ENCODE measurements at regions not wholly inside any gene's neighbourhood (a gene's known extent, or its start where the extent isn't known, plus 50 kb on each side); places are given as distances from the start of the nearest gene placed in this dataset. TPM values are rescaled to one million over a fixed set of nuclear protein-coding genes. Genes with fewer than 3 reads are reported as not detected.

GRCh38 chr4:124536946-124537345 is 175.6 kb downstream of the ANKRD50 start:
- no peak for DNase-seq

- DNase-seq, result no peak
These were observed 174.6 kb downstream of the ANKRD50 start for GRCh38 chr4:124537971-124538370.

DNA sequence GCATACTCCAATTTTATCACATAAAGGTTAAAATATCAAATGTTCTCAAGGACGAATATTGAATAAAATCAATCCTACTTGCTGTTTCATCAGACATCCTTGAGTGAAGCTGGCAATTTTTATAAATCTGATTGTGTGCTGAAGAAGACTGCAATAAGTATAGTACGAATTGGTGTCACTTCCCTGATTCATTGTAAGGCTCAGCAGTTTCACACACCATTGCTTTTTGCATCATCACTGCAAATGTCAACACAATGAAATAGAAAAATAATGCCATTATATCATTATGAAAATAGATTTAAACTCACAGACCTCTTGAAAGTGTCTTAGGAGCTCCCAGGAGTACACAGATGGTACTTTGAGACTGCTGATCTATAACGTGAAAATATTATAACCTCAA is 172.5 kb downstream of the ANKRD50 start:
- DNase-seq, result no peak

DNA sequence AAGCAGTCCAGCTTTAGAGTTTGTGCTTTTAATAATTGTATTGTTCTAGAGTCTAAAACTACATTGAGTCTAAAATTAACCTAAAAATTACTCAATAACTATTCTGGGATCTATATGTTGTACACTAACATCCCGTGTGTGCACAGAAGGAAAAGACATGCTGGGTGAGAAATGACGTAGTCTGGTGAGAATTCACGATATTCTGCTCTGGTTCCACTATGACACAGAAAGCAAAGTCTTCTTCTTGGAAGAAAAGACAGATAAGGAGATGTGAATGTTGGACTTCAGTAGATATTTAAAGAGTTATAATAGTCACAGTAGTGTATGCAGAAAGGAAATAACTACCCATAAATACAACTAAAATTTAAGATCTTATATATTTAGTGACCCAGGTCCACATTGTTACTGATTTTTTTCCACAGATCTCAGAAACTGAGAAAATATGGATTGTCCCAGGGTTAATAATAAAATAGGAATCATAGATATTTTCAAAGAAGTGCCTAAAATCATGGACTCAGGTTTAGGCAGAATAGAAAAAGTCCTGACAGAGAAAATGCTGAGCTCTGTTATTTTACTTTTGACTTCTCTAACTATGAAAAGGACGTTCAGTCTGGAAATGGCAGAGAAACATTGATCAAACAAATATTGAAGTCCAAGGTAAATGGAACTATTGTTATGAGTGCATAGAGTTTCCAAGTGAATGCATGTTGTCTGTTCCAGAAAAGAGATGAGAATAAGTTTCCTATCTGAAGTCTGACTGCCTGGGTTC is 170.7 kb downstream of the ANKRD50 start:
- no peak for DNase-seq

- no peak for DNase-seq
These were observed 156.6 kb downstream of the ANKRD50 start for GRCh38 chr4:124555959-124556358.

- DNase-seq, result no peak
These were observed 148.4 kb downstream of the ANKRD50 start for GRCh38 chr4:124564121-124564520.

DNA sequence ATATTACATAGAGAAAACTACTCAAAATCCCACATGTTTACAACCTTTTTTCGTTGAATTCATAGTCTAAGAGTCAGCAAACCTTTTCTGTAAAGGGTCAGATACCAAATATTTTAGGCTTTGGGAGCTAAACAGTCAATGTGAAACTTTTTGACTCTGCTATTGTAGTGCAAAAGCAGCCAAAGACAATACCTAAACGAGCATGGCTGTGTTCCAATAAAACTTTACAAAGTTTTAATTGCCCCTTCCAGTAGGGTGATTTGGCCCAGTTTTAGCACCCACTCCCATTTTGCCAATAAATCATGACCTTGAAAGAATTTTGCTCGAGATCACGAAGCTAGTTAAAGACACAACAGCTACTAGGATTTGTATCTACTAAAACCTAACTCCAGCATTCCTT is 147.2 kb downstream of the ANKRD50 start:
- DNase-seq, result no peak

DNA sequence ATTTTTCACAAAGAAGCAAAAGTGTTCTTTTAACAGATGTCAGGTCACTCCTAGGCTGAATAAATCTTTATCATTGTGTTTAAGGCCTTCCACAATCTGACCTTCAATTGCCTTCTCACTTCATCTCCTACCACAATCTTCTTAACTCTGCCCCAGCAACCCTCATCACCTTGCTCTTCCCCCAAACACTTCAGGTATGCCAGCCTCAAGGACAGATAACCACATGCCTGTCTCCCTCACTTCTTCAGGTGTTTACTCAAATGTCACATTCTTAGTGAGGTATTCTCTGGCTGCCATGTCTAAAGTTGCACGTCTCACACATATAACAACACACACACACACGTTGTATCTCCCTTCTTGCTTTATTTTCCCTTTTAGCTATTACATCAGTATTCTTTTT is 146.5 kb downstream of the ANKRD50 start:
- DNase-seq, result no peak

GRCh38 chr4:124573056-124573455 is 139.5 kb downstream of the ANKRD50 start:
- peak; percentile 75 for DNase-seq

GRCh38 chr4:124579896-124580295 is 132.6 kb downstream of the ANKRD50 start:
- DNase-seq, result no peak

DNA sequence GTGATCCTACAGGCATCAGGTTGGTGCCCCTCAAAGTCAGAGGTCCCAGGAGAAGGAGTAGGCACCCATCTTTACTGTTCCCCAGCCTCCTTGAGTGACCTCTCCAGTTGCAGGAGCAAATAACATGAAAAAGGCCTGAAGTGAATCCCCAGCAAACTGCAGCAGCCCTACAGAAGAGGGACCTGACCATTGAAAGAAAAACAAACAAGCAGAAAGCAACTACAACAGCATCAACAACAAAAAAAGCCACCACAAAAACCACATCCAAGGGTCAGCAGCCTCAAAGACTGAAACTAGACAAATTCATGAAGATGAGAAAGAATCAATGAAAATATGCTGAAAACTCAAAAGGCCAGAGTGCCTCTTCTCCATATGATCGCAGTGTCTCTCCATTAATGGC is 128.7 kb downstream of the ANKRD50 start:
- no peak for DNase-seq

GRCh38 chr4:124589786-124590185 is 122.7 kb downstream of the ANKRD50 start:
- DNase-seq, result no peak

DNA sequence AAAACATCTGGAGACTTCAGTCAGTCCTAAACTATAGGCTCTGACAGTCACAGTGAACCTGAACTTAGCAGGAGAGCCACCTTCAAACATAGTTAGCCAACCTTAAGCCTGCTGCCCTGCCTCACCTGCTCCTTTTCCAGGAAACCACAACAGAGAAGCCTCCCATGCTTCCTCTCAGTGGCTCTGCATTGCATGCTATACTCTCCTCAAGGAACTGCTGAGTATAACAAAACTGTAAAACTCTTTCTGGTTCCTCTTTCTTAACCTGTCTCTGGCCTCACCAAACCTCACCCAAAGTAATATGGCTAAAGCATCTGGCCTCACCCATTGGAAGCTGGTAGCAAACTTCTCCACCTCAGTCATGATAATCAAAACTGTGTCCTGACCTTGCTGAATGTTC is 122.1 kb downstream of the ANKRD50 start:
- DNase-seq, result no peak

- no peak for DNase-seq
These were observed 120.9 kb downstream of the ANKRD50 start for GRCh38 chr4:124591637-124592036.

DNA sequence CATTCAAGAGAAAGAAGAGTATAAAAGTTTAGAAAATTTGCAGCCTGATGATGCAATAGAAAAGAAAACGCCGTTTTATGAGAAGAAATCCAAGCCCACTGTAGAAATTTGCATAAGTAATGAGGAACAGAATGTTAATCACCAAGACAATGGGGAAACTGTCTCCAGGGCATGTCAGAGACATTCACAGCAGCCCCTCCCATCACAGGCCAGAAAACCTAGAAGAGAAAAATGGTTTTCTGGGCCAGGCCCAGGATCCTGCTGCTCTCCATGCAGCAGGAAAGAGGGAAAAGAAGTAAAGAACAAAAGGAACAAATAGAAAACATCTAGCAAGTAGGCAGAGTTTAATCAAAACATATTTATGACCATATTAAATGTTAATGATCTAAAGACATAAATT is 119.0 kb downstream of the ANKRD50 start:
- DNase-seq, result no peak

GRCh38 chr4:124594945-124595344 is 117.6 kb downstream of the ANKRD50 start:
- DNase-seq, result no peak

- peak; percentile 95 for DNase-seq
These were observed 115.7 kb downstream of the ANKRD50 start for GRCh38 chr4:124596816-124597215.

DNA sequence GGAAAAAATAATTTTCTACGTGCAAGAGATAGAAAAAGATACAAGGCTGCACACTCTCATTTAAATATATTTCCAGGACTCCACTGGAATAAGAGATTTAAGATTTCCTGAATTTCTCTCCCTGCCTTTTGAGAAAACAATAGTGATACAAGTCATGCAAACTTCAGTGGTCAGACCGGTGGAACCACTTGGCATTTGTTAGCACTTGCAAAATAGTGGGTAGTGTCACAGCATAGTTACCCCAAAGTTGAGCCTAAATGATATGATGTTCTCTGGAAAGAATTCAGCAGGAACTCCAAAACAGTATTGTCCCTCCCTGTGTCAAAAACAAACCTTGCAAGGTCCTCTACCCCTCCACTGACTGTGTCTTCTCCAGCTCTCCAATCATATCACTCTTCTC is 102.3 kb downstream of the ANKRD50 start:
- DNase-seq, result peak; percentile 51

Small RNA genes in the stretch of these regions (small RNA-seq; reads per million reads assigned to genes)
- gene AC093767.1 (ENCODE audit: low replicate concordance), result not detected

Measured in tongue (tissue), 2 donors.